Kidney capillary endothelial cell (primary cell): ENCODE measurements at regions not wholly inside any gene's neighbourhood (a gene's known extent, or its start where the extent isn't known, plus 50 kb on each side); places are given as distances from the start of the nearest gene placed in this dataset.
A peak's percentile ranks its signal among the peaks of the same experiment; 100 is the strongest.
"Not testable (repeated sequence)": the region's sequence is repeated elsewhere in the genome, so short reads cannot be mapped to it uniquely, and the experiment has no call there.

ENCODE experiments used
- DNase-seq: peaks from one replicate; pipeline ENCODE4 v3.0.0-alpha.2; 2018; ENCODE audit warnings: low spot score

DNA sequence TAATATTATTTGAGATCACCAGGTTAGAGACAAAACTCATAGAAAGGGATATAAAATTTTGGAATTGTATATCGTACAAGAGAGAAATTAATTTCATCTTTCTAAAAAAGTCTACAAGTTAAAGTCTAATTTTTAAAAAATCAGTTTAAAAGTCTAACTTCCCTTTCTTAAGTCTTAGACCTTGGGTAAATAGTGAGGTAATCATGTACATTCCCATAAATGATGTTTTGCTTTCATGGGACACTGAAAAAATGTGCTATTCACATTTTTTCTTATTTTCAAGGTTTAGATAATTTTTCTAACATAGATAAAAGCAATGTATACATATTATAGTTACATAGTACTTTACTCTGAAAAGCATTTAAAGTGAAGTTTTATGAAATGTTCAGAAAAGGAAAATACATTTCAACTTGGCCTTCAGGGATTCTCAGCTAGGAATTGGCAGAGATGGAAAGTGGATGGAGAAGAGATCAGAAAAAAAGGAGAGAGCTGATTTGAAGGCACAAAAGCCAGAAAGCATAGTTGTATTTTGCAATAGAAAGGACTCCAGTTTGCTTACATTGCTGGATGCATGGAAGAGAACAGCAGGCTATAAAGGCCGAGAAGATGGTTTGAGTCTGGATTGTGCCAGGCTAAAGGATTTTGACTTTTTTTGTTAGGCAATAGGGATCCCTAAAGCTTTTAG is 194.0 kb downstream of the CASP12 start:
- DNase-seq, result peak; percentile 1

DNA sequence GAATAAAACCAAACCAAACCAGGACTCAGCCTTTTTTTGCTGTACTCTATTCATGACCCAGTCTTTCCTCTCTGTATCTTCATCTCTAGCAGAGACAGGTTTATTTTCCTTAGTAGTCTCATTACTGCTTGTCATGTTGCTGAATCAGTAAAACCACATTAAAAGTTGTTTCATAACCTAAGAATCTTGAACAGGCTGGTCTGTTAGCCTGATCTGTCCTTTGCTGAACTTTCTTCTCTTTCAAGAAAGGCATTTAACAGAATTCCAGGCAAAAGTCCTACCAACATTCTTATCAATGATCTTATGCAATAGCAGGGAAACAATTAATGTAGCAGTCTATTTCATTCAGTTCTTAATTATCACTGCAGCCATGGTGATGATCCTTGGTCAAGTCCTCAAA is 197.7 kb downstream of the CASP12 start:
- DNase-seq, result no peak

DNA sequence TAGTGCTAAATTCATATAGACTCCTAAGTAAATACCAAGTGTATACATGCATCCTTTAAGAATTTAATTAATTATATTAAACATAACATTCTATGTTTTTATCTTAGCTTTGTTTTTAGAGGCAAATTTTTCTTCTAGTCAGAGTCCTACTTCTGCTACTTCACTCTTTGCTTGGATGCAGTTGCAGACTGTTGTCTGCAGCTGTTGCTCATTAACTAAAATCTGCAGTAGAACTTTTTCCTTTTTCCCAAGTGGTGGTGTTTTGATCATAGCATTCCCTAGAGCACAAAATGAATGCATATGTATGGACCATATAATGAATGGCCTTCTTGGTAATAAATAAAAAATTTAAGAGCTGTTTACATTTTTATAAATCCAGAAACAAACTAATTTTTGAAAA is 198.3 kb downstream of the CASP12 start:
- DNase-seq, result no peak

DNA sequence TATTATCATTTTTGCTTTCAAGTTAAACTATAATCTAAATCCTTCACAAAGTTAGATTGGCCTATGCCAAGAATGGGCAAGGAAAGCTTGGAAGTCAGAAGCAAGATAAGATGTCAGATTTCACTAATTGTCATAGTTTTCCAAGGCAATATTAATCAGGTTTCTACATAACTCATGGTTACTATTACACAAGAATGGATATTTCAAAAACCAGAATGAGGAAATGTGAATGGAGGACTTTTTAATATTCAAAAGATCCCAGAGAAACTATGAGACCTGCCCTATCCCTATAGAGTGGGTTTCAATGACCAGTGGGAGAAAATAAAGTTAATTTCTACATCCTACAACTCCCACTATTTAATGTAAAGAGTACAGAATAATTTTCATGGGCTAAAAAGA is 203.2 kb downstream of the CASP12 start:
- no peak for DNase-seq

DNA sequence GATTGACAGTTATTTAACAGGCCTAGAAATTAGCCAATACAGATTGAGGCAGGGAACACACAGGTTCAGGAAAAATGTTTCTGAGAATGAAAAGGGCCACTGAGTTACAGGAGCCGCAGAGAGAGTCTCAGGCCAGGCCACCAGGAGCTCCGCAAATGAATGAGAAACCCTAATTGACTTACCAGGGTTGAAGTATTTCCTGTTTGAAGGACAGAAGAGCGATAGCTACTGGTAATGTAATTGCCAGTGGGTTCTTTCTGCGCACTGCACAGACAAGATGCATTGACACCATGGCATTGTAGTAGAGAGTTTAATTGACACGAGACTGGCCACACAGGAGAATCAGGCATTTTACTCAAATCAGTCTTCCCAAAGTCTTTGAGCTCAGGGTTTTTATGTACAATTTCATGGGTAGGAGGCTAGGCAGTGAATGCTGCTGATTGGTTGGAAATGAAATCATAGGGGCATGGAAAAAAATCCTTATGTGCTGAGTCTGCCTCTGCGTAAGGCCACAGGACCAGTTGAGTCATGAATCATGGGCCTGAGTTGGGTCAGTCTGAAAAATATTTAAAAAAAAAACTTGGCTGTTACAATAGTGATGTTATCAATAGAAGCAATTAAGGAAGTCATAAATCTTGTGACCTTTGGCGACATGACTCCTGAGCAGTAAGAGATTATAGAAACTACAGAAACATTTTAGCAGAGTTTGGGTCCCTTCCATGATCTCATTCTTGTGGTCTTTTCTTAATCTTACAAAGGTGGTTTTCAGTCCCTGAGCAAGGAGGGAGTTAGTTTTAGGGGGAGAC is 203.8 kb downstream of the CASP12 start:
- DNase-seq, result peak; percentile 55

DNA sequence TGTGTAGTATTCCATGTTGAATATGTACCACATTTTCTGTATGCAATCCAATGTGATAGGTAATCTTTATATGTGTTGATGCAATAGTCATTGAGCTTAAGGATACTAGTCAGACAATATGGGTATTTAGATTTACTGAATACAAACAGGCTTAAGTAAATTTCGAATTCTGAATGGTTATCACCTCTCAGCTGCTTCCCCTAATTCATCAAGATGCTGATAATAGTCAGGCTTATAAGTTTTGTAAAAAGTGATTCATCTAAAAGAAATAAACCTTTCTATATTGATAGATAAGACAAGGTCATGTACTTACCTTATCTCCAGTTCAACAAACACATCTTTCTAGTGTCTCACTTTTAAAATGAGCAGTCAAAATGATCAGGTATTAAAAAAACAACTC is 205.5 kb downstream of the CASP12 start:
- no peak for DNase-seq

DNA sequence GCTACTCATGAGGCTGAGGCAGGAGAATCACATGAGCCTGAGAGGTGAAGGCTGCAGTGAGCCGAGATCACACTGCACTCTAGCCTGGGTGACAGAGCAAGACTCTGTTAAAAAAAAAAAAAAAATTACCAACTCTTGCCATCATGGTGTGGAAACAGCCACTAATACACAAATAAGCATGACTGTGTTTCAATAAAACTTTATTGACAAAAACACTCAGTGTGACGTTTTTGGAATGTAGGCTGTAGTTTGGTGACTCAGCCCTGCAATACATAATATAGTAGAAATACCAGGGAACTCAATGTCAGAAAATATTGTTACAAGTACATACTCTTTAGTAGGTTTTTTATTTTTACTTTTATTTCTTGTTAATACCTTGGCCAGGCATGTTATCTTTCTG is 207.1 kb downstream of the CASP12 start:
- DNase-seq, result no peak

DNA sequence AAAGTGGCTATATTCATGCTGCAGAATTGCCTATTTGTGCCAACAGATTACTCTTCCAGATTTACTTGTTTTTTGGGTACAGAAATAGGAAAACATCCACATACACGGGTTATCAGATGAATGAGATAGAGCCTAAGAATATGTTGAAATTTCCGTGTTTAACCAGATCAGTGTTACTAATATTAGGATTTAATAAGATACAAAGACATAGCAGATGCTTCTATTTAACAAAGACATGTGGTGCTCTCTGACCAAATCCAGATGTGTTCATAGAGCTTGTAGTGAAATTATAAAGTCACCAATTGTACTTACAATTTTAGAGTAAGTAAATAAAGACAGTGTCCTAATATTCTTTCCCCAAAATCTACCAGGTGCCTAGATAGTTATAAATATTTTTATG is 208.0 kb downstream of the CASP12 start:
- DNase-seq, result no peak

DNA sequence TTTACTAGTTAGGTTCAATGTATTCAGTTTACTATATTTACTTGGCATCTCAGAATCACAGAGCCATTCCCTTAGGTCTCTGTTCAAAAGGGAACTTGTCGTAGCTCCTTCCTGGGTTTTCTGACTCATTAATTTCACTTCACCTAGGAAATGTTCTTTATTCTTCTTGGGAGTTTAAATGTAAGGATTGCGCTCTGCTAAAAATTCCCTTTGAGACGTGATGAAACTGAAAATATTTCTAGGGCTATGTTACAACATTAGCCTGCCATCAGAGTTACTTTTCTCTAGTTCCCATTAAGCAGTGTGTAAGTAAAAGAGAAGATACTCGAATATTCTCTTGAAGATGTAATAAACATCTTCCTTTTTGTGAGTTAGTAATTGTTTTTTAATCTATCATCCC is 209.5 kb downstream of the CASP12 start:
- no peak for DNase-seq

DNA sequence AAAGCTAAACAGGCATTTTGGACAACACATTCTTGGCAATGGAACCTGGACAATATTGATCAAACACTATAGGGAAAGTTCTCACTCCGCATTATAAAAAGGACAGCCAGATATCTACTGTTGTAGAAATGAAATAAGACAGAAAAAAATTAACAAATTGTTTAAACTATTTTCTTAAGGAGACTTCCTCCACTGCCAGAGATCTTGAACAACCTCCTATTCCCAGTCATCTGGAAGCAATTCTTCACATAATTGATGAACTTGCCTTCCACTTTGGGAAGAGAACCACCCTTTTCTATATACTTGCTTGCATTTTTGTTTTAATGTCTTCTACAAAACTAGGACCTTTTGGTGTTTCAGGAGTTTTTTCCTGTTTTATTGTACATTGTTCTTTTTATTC is 216.1 kb downstream of the CASP12 start:
- DNase-seq, result no peak

DNA sequence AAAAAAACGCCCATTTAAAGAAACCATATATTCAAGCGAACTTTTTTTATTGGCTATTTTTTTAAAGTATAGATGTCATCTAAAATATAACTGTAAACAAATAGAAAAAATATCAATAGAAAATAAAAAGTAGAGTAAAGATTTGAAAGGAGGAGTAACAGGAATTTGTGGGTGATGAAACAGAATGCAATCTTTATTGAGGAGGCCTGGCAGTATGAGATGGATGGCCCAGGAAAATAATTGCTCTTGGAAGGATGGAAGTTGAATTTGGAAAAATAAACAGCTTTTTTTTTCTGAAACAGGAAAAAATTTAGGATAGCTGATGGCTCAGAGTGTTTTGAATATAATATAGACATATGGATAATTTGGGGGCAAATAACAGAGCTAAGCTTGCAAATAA is 219.0 kb downstream of the CASP12 start:
- DNase-seq, result no peak

DNA sequence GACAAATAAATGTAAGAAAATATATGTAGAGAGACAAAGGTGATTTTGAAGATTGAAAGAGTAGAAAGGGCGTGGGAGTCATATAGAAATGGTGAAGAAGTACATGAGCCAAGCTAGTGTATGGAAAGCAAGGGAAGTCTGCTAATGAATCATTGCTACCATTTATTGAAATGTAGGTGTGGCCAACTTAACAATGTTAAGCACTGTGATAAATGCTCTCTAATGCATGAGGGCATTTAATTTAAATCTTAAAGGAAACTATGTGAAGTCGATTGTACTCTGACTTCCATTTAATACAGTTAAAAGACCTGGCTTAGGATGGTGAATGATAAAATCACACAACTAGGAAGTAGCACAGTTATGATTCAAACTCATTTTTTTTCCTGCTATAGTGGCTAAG is 219.9 kb downstream of the CASP12 start:
- peak; percentile 13 for DNase-seq

DNA sequence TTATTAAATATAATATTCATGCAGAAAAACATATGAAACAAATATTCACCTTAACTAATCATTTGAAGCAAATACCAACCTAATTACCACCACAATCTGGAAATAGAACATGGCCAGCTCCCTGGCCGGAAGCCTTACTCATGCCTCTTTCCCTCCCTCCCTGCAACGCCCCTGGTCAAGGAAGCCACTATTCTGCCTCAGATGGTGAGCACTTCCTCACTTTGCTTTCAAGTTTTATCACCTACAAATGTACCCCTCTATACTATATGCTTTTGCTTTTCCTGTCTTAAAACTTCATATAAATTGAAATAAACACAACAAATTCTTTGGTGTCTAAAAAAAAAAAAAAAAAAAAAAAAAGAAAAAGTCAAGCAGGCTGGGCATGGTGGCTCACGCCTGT is 221.2 kb downstream of the CASP12 start:
- not testable (repeated sequence) for DNase-seq

DNA sequence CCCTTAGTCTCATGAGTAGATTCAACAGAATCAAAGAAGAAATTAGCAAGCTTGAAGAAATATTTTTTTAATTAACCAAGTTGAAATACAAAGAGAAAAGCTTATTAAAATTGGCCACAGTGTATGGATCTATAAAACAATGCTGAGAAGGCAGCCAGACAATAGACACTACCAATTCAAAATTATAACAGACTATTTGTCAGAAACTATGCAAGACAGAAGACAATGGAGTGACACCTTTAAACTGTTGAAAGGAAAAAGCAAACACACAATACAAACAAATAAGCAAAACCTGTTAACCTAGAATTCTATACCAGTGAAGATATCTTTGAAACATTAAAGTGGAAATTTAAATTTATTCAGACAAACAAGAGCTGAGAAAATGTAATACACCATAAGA is 225.4 kb downstream of the CASP12 start:
- DNase-seq, result no peak

DNA sequence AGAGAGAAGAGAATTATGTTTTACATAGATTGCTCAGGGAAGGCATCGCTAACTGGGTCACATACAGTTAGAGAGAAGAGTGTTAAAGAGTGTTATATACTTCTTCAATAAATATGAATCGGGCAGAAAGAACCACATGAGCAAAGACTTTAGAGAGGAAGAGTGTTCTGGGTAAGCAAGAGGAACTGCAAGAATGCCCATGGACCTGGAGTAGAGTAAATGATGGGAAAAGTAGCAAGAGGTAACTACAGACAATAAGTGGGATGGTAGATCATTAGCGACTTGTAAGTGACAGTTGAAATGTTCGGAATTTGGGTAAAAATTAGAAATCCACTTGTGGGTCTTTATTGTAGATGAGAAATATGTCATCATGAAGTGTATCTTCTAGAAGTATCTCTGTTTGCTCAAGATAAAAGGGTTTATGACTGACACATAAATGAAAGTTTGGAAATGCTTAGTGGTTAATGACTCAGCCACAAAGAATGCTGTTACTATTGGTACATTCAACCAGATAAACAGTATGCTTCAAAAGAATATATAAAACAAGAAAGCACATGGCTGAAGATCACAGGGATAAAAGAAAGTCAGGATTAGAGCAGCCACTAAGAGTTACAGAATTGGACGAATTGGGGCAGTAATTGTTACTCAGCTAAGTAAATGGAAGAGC is 229.3 kb downstream of the CASP12 start:
- DNase-seq, result peak; percentile 53

DNA sequence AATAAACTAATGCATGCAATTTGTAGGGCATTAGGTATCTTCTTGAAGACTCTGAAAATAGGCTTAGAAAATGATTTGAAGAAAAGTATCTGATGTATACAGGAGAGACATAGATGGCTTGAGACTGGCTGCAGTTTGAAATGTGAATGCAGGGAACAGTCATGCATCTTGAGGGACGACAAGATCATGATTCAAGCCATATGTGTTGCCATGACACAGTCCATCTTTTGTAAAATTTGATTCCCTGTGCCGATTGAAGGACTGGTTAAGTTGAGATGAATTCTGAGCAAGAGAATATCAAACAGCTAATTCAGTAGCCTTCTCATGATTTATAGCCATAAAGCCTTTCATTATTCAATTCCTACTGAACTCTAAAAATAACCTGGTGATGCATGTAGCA is 231.6 kb downstream of the CASP12 start:
- no peak for DNase-seq

DNA sequence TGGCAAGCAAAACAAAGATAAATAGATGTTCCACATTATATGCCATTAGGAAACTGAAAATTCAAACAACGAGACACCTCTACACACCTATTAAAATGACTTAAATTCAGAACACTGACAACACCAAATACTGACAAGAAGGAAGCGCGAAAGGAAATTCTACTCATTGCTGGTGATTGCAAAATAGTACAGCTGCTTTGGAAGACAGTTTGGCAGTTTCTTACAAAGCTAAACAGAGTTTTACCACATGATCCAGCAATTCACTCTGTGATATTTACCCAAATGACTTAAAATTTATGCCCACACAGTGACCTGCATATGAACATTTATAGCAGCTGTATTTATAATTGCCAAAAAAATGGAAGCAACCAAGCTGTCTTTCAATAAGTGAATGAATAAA is 232.6 kb downstream of the CASP12 start:
- DNase-seq, result no peak

DNA sequence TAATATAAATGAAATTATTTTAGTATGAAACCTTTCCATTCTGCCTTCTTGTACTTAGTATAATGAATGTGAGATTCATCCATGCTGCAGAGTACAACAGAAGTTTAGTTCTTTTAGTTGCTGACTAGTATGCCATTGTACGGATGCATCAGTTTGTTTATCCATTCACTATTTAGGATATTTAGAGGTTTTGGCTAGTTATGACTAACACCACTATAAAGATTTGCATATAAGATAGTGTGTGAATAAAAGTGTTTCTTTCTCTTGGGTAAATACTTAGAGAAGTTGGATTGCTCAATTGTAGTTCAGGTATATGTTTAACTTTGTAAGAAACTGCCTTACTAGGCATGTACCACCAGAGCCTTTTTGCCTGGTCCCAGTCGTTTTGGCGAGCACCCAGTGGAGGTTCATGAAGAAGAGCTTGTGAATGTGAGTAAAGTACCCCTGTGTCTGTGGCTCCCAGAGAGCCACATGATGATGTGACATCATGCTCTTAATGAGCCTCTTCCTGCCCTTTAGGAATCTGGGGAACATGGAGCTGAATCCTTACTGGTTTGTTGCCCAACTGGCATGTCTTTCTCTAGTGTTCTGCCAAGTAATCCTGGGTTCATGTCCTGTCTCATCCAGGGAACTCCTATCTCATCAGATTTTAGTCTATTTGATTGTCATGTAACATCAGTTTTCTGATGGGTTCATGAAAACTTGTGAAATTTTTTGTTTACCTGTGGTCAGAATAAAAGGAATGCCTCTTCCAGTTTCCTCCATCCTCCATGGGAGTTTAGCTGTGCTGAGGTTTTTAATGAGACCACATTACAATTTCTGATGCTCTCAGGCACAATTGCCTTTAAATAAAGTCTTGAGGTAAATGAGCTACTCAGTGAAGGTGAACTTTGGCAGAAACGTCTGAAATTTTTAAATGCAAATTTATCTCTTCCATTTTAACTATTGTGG is 234.8 kb downstream of the CASP12 start:
- no peak for DNase-seq

DNA sequence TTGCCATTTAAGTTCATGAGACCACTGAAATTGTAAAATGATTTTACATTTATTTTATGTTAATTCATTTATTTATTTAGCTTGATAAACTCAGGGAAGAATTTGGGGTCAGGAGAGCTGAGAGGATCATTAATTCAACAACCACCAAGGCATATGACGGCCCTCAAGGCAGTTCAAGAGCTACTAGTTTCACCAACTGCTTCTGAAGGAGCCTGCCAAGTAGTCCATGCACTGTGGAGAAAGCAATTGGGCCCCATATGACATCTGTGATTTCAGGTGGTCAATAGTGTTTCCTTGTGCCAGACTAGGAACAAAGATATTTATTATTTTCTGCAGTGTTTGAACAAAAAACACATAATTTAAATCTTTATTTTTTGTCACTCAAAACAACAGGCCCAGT is 236.4 kb downstream of the CASP12 start:
- no peak for DNase-seq

DNA sequence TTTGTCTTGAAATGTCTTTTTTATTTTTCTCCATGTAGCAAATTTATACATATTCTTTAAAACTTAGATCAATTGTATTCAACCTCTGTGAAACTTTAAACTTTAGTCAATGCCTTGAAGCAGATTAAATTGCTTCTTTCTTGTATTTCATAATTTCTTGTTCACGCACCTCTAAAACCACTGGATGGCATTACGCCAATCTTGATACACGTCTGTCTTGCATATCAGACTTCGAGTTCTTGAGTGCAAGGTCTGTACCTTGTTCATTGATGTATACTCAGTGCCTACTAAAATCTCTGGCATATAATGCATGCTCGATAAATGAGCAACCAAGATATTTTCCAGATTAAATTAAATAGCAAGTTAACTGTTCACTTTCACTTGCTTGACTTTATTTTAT is 236.8 kb downstream of the CASP12 start:
- no peak for DNase-seq

DNA sequence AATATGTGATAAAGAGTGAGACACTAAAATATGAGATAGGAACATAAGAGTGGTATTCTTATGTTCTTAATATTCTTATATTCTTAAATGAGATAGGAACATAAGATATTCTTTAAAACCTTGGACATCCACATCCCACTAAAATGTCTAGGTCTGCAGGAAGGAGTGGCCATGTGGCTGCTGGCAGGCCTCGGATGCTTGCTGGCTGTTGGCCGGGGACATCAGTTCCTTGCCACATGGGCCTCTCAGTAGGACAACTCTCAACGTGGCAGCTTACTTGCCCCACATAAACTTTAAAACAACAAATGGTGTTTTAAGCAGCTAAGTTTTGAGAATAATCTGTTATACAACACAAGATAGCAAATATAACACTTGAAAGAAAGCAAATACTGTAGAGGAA is 240.1 kb downstream of the CASP12 start:
- DNase-seq, result no peak

DNA sequence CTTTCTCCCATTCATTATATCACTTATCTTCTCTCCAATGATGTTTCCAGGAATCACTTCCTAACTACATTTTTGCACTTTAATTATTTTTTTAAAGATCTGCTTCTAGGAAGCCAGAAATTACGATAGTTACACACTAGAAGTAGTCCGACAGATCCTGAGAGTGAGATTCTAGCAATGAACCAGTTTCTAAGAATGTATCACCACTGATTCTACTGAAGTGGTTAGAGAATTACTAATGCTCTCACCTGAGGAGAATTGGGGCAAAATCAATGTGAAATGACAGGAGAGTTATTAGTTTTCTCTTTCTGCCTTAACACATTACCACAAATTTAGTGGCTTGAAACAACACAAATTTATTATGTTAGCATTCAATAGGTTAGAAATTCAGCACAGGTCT is 241.2 kb downstream of the CASP12 start:
- DNase-seq, result no peak
